ENCODE measurements at regions not wholly inside any gene's neighbourhood (a gene's known extent, or its start where the extent isn't known, plus 50 kb on each side); places are given as distances from the start of the nearest gene placed in this dataset.
A peak's percentile ranks its signal among the peaks of the same experiment; 100 is the strongest.
"Not testable (repeated sequence)": the region's sequence is repeated elsewhere in the genome, so short reads cannot be mapped to it uniquely, and the experiment has no call there.

DNA sequence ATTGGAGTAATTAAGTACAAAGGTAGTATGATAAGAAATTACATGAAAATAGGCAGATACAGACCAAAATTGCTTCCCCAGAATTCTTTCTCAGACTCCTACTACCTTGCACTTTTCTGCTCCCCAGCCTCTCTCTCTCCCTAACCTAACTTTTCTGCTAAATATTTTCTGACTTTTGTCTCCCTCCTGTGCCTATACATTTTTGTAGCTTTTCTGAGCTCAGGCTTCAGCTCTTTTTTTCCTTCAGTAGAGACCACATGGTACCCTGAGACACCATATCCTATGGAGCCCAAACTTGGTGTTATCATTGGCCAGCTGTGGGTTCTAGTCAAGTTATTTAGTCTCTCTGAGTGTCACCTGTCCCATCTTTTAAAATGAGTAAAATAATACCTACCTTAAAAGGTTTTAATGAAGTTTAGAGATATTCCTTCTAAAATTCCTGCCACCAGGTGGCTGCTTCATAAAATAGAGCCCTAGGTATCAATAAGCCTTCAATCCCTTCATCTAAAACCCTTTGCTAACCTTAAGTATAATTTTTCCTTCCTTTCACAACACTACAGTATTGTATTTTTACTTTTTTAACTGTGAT, 237.6 kb upstream of the DUSP10 start (continued):
- TF ChIP-seq, protein P1, sequence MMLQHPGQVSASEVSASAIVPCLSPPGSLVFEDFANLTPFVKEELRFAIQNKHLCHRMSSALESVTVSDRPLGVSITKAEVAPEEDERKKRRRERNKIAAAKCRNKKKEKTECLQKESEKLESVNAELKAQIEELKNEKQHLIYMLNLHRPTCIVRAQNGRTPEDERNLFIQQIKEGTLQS (IDR thresholded peaks at IDR 0.05), result no peak
- TF ChIP-seq EZH2phosphoT487 (IDR thresholded peaks at IDR 0.05; ENCODE audit: borderline replicate concordance) (no peak), SP1 (IDR thresholded peaks at IDR 0.05; ENCODE audit: low read depth) (no peak), ZFX (IDR thresholded peaks at IDR 0.05) (no peak), ELF1 (IDR thresholded peaks at IDR 0.05; ENCODE audit: borderline replicate concordance, low read depth) (no peak), POLR2AphosphoS5 (IDR thresholded peaks at IDR 0.05; ENCODE audit: low read depth, low read length) (no peak), TCF7L2 (IDR thresholded peaks at IDR 0.05; ENCODE audit: borderline replicate concordance, extremely low read depth, insufficient read depth, insufficient read length) (no peak), FOSL1 (IDR thresholded peaks at IDR 0.05; ENCODE audit: low read depth) (no peak), EZH2 (IDR thresholded peaks at IDR 0.05) (no peak), CEBPB (IDR thresholded peaks at IDR 0.05; ENCODE audit: low read depth) (no peak), JUND (IDR thresholded peaks at IDR 0.05) (no peak), SRF (IDR thresholded peaks at IDR 0.05; ENCODE audit: low read depth) (no peak), YY1 (IDR thresholded peaks at IDR 0.05; ENCODE audit: extremely low read depth, insufficient replicate concordance, low read depth, low read length) (peak; percentile 14)
- TF ChIP-seq, protein P2, sequence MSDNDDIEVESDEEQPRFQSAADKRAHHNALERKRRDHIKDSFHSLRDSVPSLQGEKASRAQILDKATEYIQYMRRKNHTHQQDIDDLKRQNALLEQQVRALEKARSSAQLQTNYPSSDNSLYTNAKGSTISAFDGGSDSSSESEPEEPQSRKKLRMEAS (IDR thresholded peaks at IDR 0.05), result no peak
- TF ChIP-seq, protein P3, sequence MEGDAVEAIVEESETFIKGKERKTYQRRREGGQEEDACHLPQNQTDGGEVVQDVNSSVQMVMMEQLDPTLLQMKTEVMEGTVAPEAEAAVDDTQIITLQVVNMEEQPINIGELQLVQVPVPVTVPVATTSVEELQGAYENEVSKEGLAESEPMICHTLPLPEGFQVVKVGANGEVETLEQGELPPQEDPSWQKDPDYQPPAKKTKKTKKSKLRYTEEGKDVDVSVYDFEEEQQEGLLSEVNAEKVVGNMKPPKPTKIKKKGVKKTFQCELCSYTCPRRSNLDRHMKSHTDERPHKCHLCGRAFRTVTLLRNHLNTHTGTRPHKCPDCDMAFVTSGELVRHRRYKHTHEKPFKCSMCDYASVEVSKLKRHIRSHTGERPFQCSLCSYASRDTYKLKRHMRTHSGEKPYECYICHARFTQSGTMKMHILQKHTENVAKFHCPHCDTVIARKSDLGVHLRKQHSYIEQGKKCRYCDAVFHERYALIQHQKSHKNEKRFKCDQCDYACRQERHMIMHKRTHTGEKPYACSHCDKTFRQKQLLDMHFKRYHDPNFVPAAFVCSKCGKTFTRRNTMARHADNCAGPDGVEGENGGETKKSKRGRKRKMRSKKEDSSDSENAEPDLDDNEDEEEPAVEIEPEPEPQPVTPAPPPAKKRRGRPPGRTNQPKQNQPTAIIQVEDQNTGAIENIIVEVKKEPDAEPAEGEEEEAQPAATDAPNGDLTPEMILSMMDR (IDR thresholded peaks at IDR 0.05 in 2 of 3, conservative IDR thresholded peaks at IDR 0.05 in 1 of 3; ENCODE audit: borderline replicate concordance in 1 of 3, insufficient read depth in 1 of 3, low read depth in 2 of 3, low read length in 2 of 3), result peak; percentile 48 to 73 (median 52); a peak in 5 of 6 replicates

- DNase-seq (ENCODE audit: low read depth, low spot score); H3K9ac ChIP-seq (ENCODE audit: low read length); POLR2A ChIA-PET; H3K27me3 ChIP-seq (ENCODE audit: insufficient read depth, low read length); H3K9me3 ChIP-seq (ENCODE audit: control insufficient read depth in 1 of 2, insufficient read depth in 1 of 2, low read depth in 1 of 2, low read length in 2 of 2); H3K9me2 ChIP-seq (ENCODE audit: insufficient read depth); H2AFZ ChIP-seq (ENCODE audit: low read depth, low read length, poor library complexity, severe bottlenecking); H3K4me2 ChIP-seq (ENCODE audit: low read length); H3K36me3 ChIP-seq (ENCODE audit: control insufficient read depth in 1 of 2, insufficient read depth in 2 of 2, low read length in 2 of 2); intact Hi-C loops (cut with micrococcal nuclease); H3K4me3 ChIP-seq (replicated peaks in 1 of 2; ENCODE audit: low read depth in 1 of 2, low read length in 2 of 2); ATAC-seq; H3K4me1 ChIP-seq (ENCODE audit: control insufficient read depth in 1 of 2, insufficient read depth in 2 of 2, low read length in 2 of 2); BruUV-seq (replicated peaks); RAD21 ChIA-PET (ENCODE audit: low non-redundant PET in 1 of 2, low total read pairs in 2 of 2, uncharacterized antibody in 2 of 2, unreplicated experiment in 2 of 2); H3K27ac ChIP-seq (ENCODE audit: low read depth, low read length); H4K20me1 ChIP-seq (ENCODE audit: insufficient read depth); H3K79me2 ChIP-seq (ENCODE audit: insufficient read depth, low read length): not testable (repeated sequence)
- CTCF ChIA-PET, result interaction anchor here (0.6 to 1.1 kb wide), 4 partner anchors 9 to 500 kb away, joined by 3 to 4 read pairs (median 3); no protein-coding TSS in a partner anchor
Observed at GRCh38 chr1:221978631-221979334, 236.9 kb upstream of the DUSP10 start.

DNA sequence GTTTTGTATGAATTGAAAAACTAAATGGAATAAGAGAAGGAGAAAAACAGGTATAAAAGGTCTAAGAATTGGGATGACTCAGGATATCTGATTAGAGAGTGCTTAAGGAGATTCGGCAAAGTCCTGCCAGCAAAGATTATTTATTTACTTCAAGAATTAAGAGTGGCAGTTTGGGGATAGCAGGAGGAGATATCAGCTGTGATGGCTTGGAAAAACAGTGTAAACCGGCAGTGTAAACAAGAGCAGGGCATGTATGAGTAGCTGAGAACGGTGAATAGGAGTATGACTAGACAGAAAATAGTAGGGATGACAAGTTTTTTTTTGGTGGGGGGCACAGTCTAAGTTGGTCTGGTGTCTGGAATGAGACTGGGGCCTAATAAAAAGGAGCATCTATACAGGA, 231.9 kb upstream of the DUSP10 start:
- H3K4me1 ChIP-seq (ENCODE audit: control insufficient read depth in 1 of 2, insufficient read depth in 2 of 2, low read length in 2 of 2); H4K20me1 ChIP-seq (ENCODE audit: insufficient read depth); H3K9ac ChIP-seq (ENCODE audit: low read length); H2AFZ ChIP-seq (ENCODE audit: low read depth, low read length, poor library complexity, severe bottlenecking); H3K9me2 ChIP-seq (ENCODE audit: insufficient read depth); POLR2A ChIA-PET; H3K4me2 ChIP-seq (ENCODE audit: low read length); DNase-seq (ENCODE audit: low read depth, low spot score); H3K79me2 ChIP-seq (ENCODE audit: insufficient read depth, low read length); H3K27ac ChIP-seq (ENCODE audit: low read depth, low read length); RAD21 ChIA-PET (ENCODE audit: low non-redundant PET in 1 of 2, low total read pairs in 2 of 2, uncharacterized antibody in 2 of 2, unreplicated experiment in 2 of 2); ATAC-seq; H3K27me3 ChIP-seq (ENCODE audit: insufficient read depth, low read length); H3K4me3 ChIP-seq (replicated peaks in 1 of 2; ENCODE audit: low read depth in 1 of 2, low read length in 2 of 2); intact Hi-C loops (cut with micrococcal nuclease); H3K36me3 ChIP-seq (ENCODE audit: control insufficient read depth in 1 of 2, insufficient read depth in 2 of 2, low read length in 2 of 2); BruUV-seq (replicated peaks); H3K9me3 ChIP-seq (ENCODE audit: control insufficient read depth in 1 of 2, insufficient read depth in 1 of 2, low read depth in 1 of 2, low read length in 2 of 2); CTCF ChIA-PET: not testable (repeated sequence)

Measured in HCT116 (cell line).